ENCODE measurements at regions not wholly inside any gene's neighbourhood (a gene's known extent, or its start where the extent isn't known, plus 50 kb on each side); places are given as distances from the start of the nearest gene placed in this dataset.

DNA sequence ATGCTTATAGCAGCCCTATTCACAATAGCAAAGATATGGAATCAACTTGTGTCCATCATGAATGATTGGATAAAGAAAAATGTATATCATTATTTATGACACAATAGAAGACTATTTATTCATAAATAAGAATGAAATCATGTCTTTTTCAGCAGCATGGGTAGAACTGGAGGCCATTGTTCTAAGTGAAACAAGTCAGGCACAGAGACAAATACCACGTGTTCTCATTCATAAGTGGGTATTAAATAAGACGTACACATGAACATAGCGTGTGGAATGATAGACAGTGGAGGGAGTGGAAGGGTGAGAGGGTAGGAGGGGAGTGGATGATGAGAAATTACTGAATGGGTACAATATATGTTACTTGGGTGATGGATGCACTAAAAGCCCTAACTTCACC lies 762.4 kb downstream of the REEP3 start:
- Mint-ChIP-seq H3K4me3 (no peak overlapping the region), H3K9me3 (no peaks in the 10 kb centered on the region), H3K27ac (no peak overlapping the region), H3K36me3 (no peaks in the 10 kb centered on the region), H3K27me3 (ENCODE audit: insufficient read depth, low read depth) (no peaks in the 10 kb centered on the region), H3K4me1 (no peaks in the 10 kb centered on the region)
- DNase-seq (ENCODE audit: low spot score) = no peak
- H2AFZ ChIP-seq (replicated peaks) = no peak overlapping the region
- H3K79me2 ChIP-seq (ENCODE audit: low read depth) = no peaks in the 10 kb centered on the region
- H3K27me3 ChIP-seq = no peaks in the 10 kb centered on the region
- no peaks in the 10 kb centered on the region for H3K36me3 ChIP-seq
- no peaks in the 10 kb centered on the region for H4K20me1 ChIP-seq (ENCODE audit: low read depth)
- no peak overlapping the region for H3K4me2 ChIP-seq
- H3K9me3 ChIP-seq (ENCODE audit: low read depth) = no peaks in the 10 kb centered on the region
- H3K4me3 ChIP-seq = no peak overlapping the region
- H3K4me1 ChIP-seq = no peaks in the 10 kb centered on the region
- H3F3A ChIP-seq (ENCODE audit: low read depth) = no peaks in the 10 kb centered on the region
- H3K9ac ChIP-seq = no peak overlapping the region
- H3K27ac ChIP-seq = no peak overlapping the region
- TF ChIP-seq, protein P1, sequence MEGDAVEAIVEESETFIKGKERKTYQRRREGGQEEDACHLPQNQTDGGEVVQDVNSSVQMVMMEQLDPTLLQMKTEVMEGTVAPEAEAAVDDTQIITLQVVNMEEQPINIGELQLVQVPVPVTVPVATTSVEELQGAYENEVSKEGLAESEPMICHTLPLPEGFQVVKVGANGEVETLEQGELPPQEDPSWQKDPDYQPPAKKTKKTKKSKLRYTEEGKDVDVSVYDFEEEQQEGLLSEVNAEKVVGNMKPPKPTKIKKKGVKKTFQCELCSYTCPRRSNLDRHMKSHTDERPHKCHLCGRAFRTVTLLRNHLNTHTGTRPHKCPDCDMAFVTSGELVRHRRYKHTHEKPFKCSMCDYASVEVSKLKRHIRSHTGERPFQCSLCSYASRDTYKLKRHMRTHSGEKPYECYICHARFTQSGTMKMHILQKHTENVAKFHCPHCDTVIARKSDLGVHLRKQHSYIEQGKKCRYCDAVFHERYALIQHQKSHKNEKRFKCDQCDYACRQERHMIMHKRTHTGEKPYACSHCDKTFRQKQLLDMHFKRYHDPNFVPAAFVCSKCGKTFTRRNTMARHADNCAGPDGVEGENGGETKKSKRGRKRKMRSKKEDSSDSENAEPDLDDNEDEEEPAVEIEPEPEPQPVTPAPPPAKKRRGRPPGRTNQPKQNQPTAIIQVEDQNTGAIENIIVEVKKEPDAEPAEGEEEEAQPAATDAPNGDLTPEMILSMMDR (IDR thresholded peaks at IDR 0.05) = no peak
- TF ChIP-seq EZH2 (IDR thresholded peaks at IDR 0.05) (no peak), EZH2phosphoT487 (IDR thresholded peaks at IDR 0.05) (no peak)

DNA sequence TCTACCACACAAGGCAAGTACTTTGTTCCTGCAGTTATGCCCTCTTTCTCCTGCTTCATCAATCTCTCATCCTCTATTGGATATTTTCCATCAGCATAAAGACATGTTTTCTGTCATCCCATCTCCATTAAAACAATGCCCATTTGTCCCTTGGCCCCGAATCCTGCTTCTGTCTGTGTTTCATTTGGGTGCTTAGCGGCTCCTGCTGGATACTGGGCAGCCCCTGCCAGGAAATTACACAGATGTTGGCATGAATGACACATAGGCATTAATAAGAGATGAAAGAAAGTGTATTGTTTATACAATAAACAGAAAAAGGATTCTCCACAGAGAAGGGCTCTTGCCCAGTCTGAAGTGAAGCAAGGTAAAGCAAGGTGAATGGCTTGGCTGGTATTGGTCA lies 765.3 kb downstream of the REEP3 start:
- Mint-ChIP-seq H3K9me3 (no peaks in the 10 kb centered on the region), H3K27ac (no peak overlapping the region), H3K4me1 (peaks cover 2% of the 10 kb centered on the region), H3K36me3 (no peaks in the 10 kb centered on the region), H3K27me3 (ENCODE audit: insufficient read depth, low read depth) (no peaks in the 10 kb centered on the region), H3K4me3 (no peak overlapping the region)
- Histone ChIP-seq H3K79me2 (ENCODE audit: low read depth) (no peaks in the 10 kb centered on the region), H3K9ac (no peak overlapping the region), H3K4me2 (no peak overlapping the region), H3F3A (ENCODE audit: low read depth) (no peaks in the 10 kb centered on the region), H2AFZ (replicated peaks) (no peak overlapping the region), H3K36me3 (no peaks in the 10 kb centered on the region), H3K27ac (no peak overlapping the region), H3K4me3 (no peak overlapping the region), H3K4me1 (no peaks in the 10 kb centered on the region), H3K9me3 (ENCODE audit: low read depth) (no peaks in the 10 kb centered on the region), H3K27me3 (no peaks in the 10 kb centered on the region), H4K20me1 (ENCODE audit: low read depth) (no peaks in the 10 kb centered on the region)
- DNase-seq (ENCODE audit: low spot score) = no peak
- TF ChIP-seq EZH2 (IDR thresholded peaks at IDR 0.05) (no peak), EZH2phosphoT487 (IDR thresholded peaks at IDR 0.05) (no peak)
- TF ChIP-seq, protein P1 (IDR thresholded peaks at IDR 0.05) = no peak

DNA sequence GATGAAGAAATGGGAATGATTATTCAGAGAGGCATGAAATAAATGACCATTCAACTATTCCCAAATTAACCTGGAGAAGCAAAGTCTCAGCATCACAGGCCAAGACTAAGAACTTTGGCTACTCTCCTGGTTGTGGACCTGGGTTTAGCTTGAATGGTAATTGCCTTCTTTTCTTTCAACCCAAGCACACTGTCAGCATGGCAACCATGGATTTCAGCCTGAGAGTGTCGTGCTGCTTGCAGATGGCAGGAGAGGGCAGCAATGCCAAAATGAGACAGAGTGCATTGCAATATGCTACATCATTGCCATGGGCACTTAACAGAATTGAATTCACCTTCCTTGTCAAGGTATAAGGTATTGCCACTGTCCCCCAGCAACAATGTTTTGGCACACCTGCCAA lies 767.2 kb downstream of the REEP3 start:
- Histone ChIP-seq H3F3A (ENCODE audit: low read depth) (no peaks in the 10 kb centered on the region), H2AFZ (replicated peaks) (no peak overlapping the region), H3K27ac (no peak overlapping the region), H3K9me3 (ENCODE audit: low read depth) (no peaks in the 10 kb centered on the region), H4K20me1 (ENCODE audit: low read depth) (no peaks in the 10 kb centered on the region), H3K79me2 (ENCODE audit: low read depth) (no peaks in the 10 kb centered on the region), H3K36me3 (no peaks in the 10 kb centered on the region), H3K9ac (no peak overlapping the region), H3K4me2 (no peak overlapping the region), H3K4me3 (no peak overlapping the region), H3K4me1 (no peaks in the 10 kb centered on the region), H3K27me3 (no peaks in the 10 kb centered on the region)
- Mint-ChIP-seq H3K4me3 (no peak overlapping the region), H3K27me3 (ENCODE audit: insufficient read depth, low read depth) (no peaks in the 10 kb centered on the region), H3K27ac (no peak overlapping the region), H3K9me3 (no peaks in the 10 kb centered on the region), H3K4me1 (peaks cover 2% of the 10 kb centered on the region), H3K36me3 (no peaks in the 10 kb centered on the region)
- DNase-seq (ENCODE audit: low spot score) = no peak
- no peak for TF ChIP-seq EZH2phosphoT487 (IDR thresholded peaks at IDR 0.05)
- TF ChIP-seq, protein P1 (IDR thresholded peaks at IDR 0.05) = no peak
- no peak for TF ChIP-seq EZH2 (IDR thresholded peaks at IDR 0.05)

Measured in neural progenitor cell (in vitro differentiated cells).